ACHN (cell line): ENCODE measurements at regions not wholly inside any gene's neighbourhood (a gene's known extent, or its start where the extent isn't known, plus 50 kb on each side); places are given as distances from the start of the nearest gene placed in this dataset.
"Not testable (repeated sequence)": the region's sequence is repeated elsewhere in the genome, so short reads cannot be mapped to it uniquely, and the experiment has no call there.

Experiments used
- DNase-seq: peaks from one replicate; pipeline ENCODE4 v3.0.0-alpha.2; 2015
- in situ Hi-C: cut with HindIII; loops from 2 replicates; pipeline ENCODE4 v1.10.0; 2017; ENCODE audit warnings: low sequenced_read_pairs, low pct_ligation_motif_present, low pct_unique_long_range_greater_than_20kb

DNA sequence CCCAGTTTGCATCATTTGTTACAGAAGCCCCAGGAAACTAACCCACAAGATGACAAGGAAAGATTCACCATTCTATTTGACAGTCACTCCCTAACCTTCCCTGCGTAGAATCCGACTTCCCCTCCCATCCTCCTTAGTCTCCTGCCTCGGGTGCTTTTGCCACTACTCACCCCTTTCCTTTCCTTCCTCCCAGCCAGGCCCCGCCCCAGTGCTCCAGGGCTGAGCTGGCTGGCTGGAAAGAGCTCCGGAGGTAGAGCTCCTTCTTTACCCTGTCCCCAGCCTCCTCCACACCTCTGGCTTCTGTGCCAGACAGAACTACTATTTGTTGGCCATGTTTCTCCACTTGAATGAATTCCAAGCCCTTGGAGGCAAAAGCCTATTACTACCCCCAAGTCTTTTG is 317.6 kb upstream of the NCKAP5 start:
- in situ Hi-C loops: no loop called here
- peak; percentile 15 for DNase-seq

DNA sequence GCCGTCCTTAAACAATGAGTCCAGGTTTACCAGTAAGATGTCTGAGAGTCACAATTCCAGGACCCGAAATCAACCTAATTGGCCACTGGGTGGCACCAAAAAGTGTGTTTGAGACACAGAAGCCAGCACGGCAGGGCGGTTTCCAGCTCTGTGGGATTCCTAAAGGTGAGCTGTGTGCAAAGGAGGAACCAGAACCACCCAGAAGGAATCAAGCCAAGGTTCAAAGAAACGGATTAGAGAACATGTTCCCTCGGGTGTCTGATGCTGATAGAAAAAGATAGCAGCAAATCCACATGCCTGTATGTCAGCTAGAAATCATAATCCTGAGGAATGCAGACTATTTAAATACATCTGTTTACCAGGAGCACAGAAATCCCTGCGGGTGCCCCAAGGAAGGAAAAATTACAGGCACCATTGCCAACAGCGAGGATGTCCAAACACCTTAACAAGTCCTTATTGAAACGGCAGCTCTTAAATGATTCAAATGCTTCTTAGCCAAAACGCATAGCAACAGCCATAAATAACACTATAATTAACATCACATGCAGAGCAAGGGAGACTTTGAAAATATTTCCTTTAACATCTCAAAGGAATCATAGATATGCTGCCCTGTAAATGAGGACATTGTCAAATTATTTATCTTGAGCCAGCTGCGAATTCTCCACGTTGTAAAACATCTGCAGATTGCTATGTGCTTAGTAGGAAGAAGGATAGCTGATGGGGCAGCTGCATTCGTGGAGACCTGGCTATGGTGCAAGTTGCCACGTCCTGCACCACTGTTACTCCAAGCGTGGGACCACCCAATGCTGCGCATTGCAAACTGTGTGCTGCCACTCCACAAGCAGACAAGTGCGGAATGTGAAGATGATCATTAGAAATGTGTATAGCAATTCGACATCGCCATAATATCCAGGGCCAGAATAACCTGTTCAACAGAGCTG is 318.7 kb upstream of the NCKAP5 start:
- in situ Hi-C loops: no loop called here
- DNase-seq: peak; percentile 77

GRCh38 chr2:133887676-133888040 is 319.4 kb upstream of the NCKAP5 start:
- in situ Hi-C loops: no loop called here
- DNase-seq: no peak

GRCh38 chr2:133888107-133888506 is 319.8 kb upstream of the NCKAP5 start:
- no peak for DNase-seq
- in situ Hi-C loops: no loop called here

GRCh38 chr2:133888621-133889219 is 320.5 kb upstream of the NCKAP5 start:
- in situ Hi-C loops: no loop called here

GRCh38 chr2:133892352-133892913 is 324.2 kb upstream of the NCKAP5 start:
- in situ Hi-C loops: no loop called here
- DNase-seq: no peak

More at GRCh38 chr2:133888621-133889219, 320.5 kb upstream of the NCKAP5 start:
- DNase-seq: no peak

GRCh38 chr2:133894429-133894828 is 326.2 kb upstream of the NCKAP5 start:
- in situ Hi-C loops: no loop called here
- DNase-seq: no peak

DNA sequence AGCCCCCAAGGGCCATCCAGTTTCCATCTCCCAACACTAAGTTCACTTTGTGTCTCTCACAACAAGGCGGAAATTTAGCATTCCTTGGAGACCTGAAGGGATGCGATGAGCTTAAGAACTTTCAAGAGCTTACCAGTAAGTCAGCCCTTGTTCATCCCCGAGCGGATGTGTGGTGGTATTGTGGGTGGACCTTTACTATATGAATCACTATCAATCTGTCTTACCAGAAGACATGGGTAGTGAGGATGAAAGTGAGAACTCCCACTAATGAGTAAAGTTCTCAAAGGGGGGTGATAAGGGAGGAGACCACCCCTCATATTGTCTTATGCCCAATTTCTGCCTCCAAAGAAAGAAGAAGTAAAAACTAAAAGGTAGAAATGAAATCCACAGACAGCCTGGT is 329.6 kb upstream of the NCKAP5 start:
- in situ Hi-C loops, DNase-seq: not testable (repeated sequence)

DNA sequence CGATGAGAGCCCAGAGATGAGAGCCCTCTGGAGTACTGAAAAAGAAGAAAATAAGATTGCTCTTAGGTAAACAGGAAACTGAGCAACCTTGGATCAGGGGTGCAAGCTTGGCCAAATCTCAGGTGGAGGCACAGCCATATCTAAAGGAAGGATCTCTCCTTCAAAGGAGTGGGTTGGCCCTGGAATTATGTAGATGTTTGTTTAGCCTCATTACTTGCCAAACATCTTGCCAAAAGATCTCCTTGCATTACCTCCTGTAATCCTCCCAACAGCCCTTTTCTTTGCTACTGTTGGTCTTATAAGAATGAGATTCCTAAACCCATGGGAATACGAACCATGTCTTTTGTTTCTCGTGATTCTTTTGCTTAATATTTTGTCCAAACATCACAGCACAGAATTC is 332.6 kb upstream of the NCKAP5 start:
- no peak for DNase-seq
- in situ Hi-C loops: no loop called here

GRCh38 chr2:133906396-133906795 is 338.1 kb upstream of the NCKAP5 start:
- in situ Hi-C loops: no loop called here

GRCh38 chr2:133906926-133907325 is 338.7 kb upstream of the NCKAP5 start:
- in situ Hi-C loops: no loop called here

More at GRCh38 chr2:133906396-133906795, 338.1 kb upstream of the NCKAP5 start:
- no peak for DNase-seq

GRCh38 chr2:133908171-133908570 is 339.9 kb upstream of the NCKAP5 start:
- in situ Hi-C loops: no loop called here
- DNase-seq: no peak

More at GRCh38 chr2:133906926-133907325, 338.7 kb upstream of the NCKAP5 start:
- no peak for DNase-seq

- no peak for DNase-seq
- in situ Hi-C loops: no loop called here
These were observed 335.7 kb upstream of the MGAT5 start for GRCh38 chr2:133918141-133918540.

- in situ Hi-C loops: no loop called here
- no peak for DNase-seq
These were observed 334.6 kb upstream of the MGAT5 start for GRCh38 chr2:133919285-133919684.

GRCh38 chr2:133927894-133928293 is 326.0 kb upstream of the MGAT5 start:
- in situ Hi-C loops: no loop called here
- no peak for DNase-seq

DNA sequence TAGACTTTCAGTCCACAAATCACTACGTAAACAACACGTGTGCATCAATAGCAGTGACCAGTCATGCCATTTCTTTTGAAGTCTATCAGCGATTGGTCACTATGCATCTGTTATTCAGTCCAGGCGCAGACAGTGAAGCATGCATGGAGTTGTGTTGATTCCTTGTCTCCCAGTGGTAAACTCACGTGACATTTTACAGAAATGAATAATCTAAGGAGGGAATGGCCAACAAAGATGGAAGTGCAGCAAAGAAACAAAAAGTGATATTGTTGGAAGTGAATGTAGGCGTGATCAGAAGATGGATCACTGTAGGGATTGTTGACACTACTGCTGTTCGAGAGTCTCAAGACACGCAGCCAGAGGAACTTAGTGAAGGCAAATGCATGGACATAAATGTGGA is 317.8 kb upstream of the MGAT5 start:
- in situ Hi-C loops: no loop called here
- DNase-seq: no peak

DNA sequence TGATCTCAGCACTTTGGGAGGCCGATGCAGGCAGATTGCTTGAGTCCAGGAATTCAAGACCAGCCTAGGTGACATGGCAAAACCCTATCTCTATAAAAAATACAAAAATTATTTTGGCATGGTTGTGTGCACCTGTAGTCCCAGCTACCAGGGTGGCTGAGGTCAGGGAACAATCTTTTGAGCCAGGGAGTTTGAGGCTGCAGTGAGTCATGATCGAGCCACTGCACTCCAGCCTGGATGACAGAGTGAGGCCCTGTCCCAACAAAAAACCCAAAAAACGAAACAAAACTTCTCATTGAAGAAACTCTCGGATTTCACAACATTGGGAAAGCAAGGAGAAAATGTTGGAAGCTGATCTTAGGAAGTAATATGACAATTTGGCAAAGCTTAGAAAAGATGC is 317.3 kb upstream of the MGAT5 start:
- in situ Hi-C loops: no loop called here
- DNase-seq: no peak

DNA sequence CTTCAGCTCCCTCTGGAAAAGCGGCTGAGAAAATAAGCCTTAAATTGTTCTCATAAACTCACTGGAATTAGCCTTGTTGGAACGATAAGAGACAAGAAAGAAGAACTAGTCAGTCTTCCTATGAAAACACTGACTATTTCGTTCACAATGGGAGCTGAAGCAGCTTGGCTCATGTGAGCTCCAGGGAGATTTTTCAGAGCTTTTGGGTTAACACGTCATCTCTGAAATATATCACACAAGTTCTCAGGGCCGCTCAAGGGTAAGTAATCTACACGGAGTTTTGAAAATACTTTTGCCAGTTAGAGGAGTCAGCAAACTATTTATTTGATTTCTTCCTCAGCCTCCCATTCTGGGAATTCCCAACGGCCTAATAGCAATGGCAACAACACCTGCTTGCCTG is 316.2 kb upstream of the MGAT5 start:
- no peak for DNase-seq
- in situ Hi-C loops: no loop called here

DNA sequence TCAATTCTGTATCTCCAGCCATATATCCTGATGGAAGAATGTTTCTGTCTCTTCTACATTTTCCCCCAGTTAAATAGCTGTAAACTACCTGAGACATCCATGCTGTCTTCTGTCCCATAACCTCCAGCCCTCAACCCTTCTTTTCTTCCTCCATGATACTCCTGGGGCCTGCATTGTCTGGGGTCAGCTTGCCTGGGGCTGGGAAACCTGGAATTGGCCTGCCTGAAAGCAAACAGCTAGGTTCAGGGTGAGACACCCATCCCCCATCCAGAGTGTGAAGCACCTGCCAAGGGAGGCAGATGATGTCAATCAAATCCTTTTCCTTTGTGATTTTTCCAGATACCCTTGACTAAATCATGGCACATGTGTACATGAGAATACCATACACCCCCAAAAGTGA is 313.7 kb upstream of the MGAT5 start:
- in situ Hi-C loops: no loop called here
- DNase-seq: no peak

- DNase-seq: no peak
- in situ Hi-C loops: no loop called here
These were observed 312.2 kb upstream of the MGAT5 start for GRCh38 chr2:133941666-133942065.
